Activated CD8-positive, alpha-beta memory T cell treated with anti-CD3 and anti-CD28 coated beads for 1 hour (primary cell): ENCODE measurements at regions not wholly inside any gene's neighbourhood (a gene's known extent, or its start where the extent isn't known, plus 50 kb on each side); places are given as distances from the start of the nearest gene placed in this dataset.

Source experiments
- DNase-seq, 2 donors: peaks; one replicate each; pipeline ENCODE4 v3.0.0-alpha.2; 2020; ENCODE audit warnings: low read depth in 1 of 2; ENCODE audit errors: extremely low read depth in 1 of 2

GRCh38 chr10:123552760-123553554, 113.2 kb upstream of the GPR26 start:
- DNase-seq = no peak

- DNase-seq = no peak
These were observed 112.2 kb upstream of the GPR26 start for GRCh38 chr10:123553810-123554430.

DNA sequence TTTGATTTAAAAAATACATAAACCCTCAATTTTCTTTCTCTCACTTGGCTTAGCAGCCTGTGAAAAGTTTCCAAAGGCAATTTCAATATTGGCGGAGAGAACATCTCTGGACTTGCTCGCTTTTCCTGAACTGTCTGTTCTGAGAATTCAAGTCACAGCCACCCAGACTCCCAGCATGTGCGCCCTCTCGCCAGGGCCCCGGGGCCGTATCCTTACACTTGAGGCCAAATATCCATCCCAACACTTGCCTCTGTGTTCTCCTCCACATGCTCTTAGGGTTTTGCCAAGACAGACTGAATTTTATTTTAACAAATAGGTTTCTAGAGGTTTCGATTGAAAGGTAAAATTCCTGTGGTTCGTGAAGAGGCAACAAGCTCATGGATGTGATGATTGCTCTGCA, 111.5 kb upstream of the GPR26 start:
- DNase-seq = no peak

DNA sequence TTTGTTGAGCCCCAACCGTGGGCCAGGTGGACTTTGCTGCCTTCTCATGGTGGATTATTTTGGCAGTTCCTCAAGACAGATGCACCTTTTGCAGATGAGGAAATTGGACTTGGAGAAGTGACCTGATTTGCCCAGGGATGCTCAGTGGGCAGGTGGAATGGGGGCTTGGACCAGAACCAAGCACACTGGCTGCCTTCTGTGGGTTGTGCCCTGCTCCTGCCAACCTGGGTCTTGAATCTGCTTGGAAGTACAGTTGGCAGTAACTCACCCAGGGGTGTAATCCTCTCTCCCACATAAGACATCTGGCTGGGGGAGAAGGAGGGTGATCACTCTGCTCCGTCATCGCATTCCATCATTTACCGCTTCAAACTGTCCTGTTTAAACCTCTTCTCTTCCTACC, 110.5 kb upstream of the GPR26 start:
- DNase-seq = no peak

- DNase-seq = no peak
These were observed 110.1 kb upstream of the GPR26 start for GRCh38 chr10:123556049-123556448.

GRCh38 chr10:123556736-123557135, 109.4 kb upstream of the GPR26 start:
- DNase-seq = no peak

- DNase-seq = no peak
These were observed 108.6 kb upstream of the GPR26 start for GRCh38 chr10:123557366-123558108.

GRCh38 chr10:123558651-123559050, 107.5 kb upstream of the GPR26 start:
- no peak for DNase-seq

DNA sequence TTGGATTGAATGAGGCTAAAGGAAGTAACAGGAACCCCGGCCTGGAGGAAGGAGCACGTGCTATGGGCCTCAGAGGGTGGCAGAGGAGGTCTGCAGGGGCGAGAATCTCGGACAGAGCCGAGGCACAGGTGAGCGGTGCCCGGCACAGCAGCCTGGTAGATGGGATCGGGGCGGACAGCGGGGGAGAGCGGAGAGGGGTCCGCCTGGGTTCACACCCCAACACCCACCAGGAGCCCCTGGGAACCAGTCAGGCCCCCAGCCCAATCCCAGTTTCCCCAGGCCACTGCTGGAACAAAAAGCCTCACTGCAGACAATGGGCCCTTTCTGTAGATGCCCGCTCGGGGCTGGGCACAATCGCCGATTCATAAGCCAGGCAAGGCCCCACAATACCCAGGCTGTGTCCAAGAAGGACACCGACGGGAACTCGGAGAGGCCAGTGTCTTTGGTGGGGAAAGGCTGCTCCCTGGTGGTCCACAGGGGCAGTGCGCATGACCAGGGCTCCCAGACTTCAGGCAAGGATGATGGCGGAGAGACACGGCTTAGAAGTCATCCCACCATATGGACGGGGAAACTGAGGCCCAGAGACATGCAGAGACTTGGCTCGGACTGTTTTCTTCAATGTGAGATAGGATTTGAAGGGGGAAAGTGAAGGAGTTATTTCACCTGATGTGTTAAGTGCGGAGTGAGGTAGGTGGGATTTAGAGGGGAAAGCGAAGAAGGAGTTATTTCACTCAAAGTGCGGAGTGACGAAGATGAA, 106.9 kb upstream of the GPR26 start:
- DNase-seq = peak; percentile 14 to 56

- DNase-seq = no peak
These were observed 106.4 kb upstream of the GPR26 start for GRCh38 chr10:123559823-123560092.

DNA sequence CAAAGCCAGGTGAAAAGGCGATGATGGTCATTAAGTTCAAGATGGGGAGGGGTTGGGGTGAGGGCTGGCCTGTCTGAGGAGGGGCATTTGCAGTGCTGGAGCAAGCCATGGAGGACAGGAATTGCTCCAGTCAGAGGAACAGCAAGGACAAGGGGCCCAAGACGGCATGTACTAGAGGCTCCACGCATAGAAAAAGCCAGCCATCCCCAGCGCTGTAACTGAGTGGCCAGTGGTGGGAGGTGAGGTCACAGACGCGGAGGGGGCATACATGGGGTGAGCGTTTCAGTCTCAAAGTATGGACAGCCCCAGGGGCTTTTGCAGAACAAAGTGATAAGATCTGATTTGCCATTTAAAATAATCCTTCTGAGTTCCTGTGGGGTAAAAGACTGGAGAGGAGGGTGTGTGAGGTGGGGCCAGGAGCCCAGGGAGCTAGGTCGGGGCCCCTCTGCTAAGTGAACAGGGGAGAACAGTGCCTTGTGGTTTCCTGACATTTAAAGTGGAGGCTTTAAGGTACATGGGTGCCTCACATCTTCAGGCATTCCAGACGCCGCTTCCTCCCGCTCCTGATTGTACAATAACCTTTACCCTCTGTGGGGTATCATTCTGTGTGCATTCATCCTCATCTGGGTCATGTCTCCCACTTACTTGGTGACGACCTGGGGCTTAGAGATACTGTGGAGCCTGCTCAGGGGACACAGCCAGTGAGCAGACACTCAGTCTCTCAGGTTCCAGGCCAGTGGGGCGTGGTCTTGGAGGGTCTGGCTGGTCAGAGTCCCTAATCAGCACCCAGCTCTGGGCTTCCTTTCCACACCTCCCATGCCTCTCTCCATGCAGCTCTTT, 105.6 kb upstream of the GPR26 start:
- DNase-seq = no peak

GRCh38 chr10:123561141-123561440, 105.1 kb upstream of the GPR26 start:
- no peak for DNase-seq

GRCh38 chr10:123562387-123562786, 103.8 kb upstream of the GPR26 start:
- no peak for DNase-seq

GRCh38 chr10:123562811-123563580, 103.2 kb upstream of the GPR26 start:
- DNase-seq = no peak

- DNase-seq = no peak
These were observed 102.6 kb upstream of the GPR26 start for GRCh38 chr10:123563581-123563855.

DNA sequence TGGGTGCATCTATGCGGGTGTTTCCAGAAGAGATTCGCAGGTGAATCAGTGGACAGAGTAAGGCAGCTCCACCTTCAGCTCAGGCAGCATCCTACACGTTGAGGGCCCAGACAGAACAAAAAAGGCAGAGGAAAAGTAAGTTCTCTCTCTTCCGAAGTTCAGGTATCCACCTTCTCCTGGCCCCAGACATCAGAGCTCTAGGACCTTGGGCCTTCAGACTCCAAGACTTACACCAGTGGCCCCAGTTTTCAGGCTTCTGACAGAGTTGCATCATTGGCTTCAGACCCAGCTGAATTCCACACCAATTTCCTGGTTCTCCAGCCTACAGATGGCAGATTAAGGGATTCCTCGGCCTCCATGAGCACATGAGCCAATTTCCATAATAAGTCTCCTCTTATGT, 102.2 kb upstream of the GPR26 start:
- DNase-seq = no peak

DNA sequence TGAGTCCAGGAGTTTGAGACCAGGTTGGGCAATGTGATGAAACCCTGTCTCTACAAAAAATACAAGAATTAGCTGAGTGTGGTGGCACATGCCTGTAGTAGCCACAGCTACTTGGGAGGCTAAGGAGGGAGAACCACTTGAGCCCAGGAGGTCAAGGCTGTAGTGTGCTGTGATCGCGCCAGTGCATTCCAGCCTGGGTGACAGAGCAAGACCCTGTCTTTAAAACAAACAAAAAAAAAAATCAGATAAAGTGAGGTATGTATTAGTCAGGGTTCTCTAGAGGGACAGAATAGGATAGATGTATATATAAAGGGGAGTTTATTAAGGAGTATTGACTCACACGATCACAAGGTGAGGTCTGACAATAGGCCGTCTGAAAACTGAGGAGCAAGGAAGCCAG, 101.5 kb upstream of the GPR26 start:
- DNase-seq = no peak

DNA sequence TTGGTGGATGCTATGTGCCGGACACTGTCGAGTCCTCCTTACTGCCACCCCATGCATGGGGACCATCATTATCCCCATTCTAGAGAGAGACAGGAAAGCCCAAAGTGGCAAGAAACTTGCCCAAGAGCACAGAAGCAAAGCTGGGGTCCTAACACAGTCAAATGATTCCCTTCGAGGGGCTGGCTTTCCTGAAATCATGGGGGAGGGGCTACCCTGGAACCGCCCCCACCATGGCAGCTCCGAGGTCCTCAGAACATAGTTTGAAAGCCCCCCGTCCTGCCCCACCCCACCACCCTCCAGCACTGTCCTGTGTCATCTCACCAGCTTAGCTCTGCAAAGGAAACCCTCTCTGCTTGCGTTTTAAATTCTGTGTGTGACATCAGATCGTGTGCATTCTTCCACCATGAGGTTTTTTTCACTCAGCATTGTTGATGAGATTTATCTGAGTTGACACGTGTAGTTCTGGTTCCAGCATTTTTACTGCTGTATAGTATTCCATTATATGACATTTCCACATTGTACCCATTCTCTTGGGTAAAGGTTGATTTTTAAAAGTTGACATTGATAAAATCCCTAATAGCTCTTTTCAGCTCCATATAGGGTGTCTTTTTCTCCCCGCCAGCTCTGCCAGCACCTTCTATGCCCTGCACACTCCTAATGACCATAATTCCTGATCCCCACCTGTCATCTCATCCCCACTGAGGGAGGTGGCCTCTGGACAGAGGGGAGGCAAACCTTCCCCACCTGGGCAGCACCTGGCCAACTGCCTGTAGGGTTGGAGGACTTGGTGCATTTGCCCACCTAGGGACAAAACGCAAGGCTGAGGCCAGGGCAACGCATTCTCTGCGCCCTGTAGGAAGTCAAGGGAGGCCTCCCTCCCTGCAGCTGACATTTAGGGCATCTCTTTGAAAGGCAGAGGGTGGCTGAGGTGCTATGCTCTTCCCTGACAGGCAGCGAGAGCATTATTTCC, 100.2 kb upstream of the GPR26 start:
- no peak for DNase-seq
